Trophoblast cell (in vitro differentiated cells and primary cell): ENCODE measurements at regions not wholly inside any gene's neighbourhood (a gene's known extent, or its start where the extent isn't known, plus 50 kb on each side); places are given as distances from the start of the nearest gene placed in this dataset.

Experiments
- DNase-seq, 2 donors: peaks; one replicate each; pipeline ENCODE4 v3.0.0-alpha.2; 2016
- H2AFZ ChIP-seq: 2 replicates; pipeline ENCODE4 v1.6.1; 2013; ENCODE audit warnings: low read length, moderate library complexity, mild to moderate bottlenecking; ENCODE audit not compliant: insufficient read depth, poor library complexity
- H2AK5ac ChIP-seq: 2 replicates; pipeline ENCODE4 v1.6.1; 2013; ENCODE audit warnings: mild to moderate bottlenecking, low read length
- H2BK120ac ChIP-seq: 2 replicates; pipeline ENCODE4 v1.6.1; 2013; ENCODE audit warnings: low read length, mild to moderate bottlenecking, moderate library complexity; ENCODE audit not compliant: insufficient read depth, poor library complexity
- H2BK12ac ChIP-seq: 2 replicates; pipeline ENCODE4 v1.6.1; 2013; ENCODE audit warnings: mild to moderate bottlenecking, low read length, moderate library complexity
- H2BK5ac ChIP-seq: 2 replicates; pipeline ENCODE4 v1.6.1; 2013; ENCODE audit warnings: low read length, low read depth, moderate library complexity, mild to moderate bottlenecking; ENCODE audit not compliant: poor library complexity
- H3K14ac ChIP-seq: 2 replicates; pipeline ENCODE4 v1.6.1; 2013; ENCODE audit warnings: mild to moderate bottlenecking, low read length
- H3K18ac ChIP-seq: 2 replicates; pipeline ENCODE4 v1.6.1; 2013; ENCODE audit warnings: mild to moderate bottlenecking, low read length
- H3K23ac ChIP-seq: 2 replicates; pipeline ENCODE4 v1.6.1; 2013; ENCODE audit warnings: low read length
- H3K27ac ChIP-seq: 2 replicates; pipeline ENCODE4 v1.5.1; 2013; ENCODE audit warnings: low read depth, mild to moderate bottlenecking, inconsistent platforms, low read length, moderate library complexity
- H3K27me3 ChIP-seq: 2 replicates; pipeline ENCODE4 v1.6.1; 2013; ENCODE audit warnings: inconsistent platforms, mild to moderate bottlenecking, low read length, moderate library complexity; ENCODE audit not compliant: insufficient read depth
- H3K36me3 ChIP-seq, 2 experiments: 1 replicate in 1 of 2; 2 replicates in 1 of 2; pipeline ENCODE4 v1.6.1; 2013; ENCODE audit warnings: low read length in 2 of 2, mild to moderate bottlenecking in 2 of 2, moderate library complexity in 1 of 2; ENCODE audit not compliant: insufficient read depth in 2 of 2, control insufficient read depth in 1 of 2
- H3K4ac ChIP-seq: 2 replicates; pipeline ENCODE4 v1.6.1; 2013; ENCODE audit warnings: low read depth, mild to moderate bottlenecking, low read length, moderate library complexity
- H3K4me1 ChIP-seq, 2 experiments: 1 replicate in 1 of 2; 2 replicates in 1 of 2; pipeline ENCODE4 v1.6.1; 2013; ENCODE audit warnings: low read length in 2 of 2, mild to moderate bottlenecking in 2 of 2, moderate library complexity in 1 of 2; ENCODE audit not compliant: insufficient read depth in 2 of 2, control insufficient read depth in 1 of 2
- H3K4me2 ChIP-seq: 2 replicates; pipeline ENCODE4 v1.6.1; 2013; ENCODE audit warnings: inconsistent platforms, mild to moderate bottlenecking, low read length, moderate library complexity
- H3K4me3 ChIP-seq: 2 replicates; pipeline ENCODE4 v1.5.1; 2013; ENCODE audit warnings: mild to moderate bottlenecking, low read depth, low read length, inconsistent platforms
- H3K79me1 ChIP-seq: one replicate; pipeline ENCODE4 v1.6.1; 2013; ENCODE audit warnings: low read length
- H3K79me2 ChIP-seq: 2 replicates; pipeline ENCODE4 v1.6.1; 2013; ENCODE audit warnings: low read length, mild to moderate bottlenecking; ENCODE audit not compliant: control insufficient read depth, insufficient read depth, poor library complexity
- H3K9ac ChIP-seq: 2 replicates; pipeline ENCODE4 v1.6.1; 2013; ENCODE audit warnings: mild to moderate bottlenecking, low read length
- H3K9me3 ChIP-seq: 2 replicates; pipeline ENCODE4 v1.6.1; 2013; ENCODE audit warnings: low read depth, mild to moderate bottlenecking, control low read depth, inconsistent platforms, low read length; ENCODE audit not compliant: insufficient read depth
- H4K12ac ChIP-seq: 2 replicates; pipeline ENCODE4 v1.6.1; 2013; ENCODE audit warnings: low read depth, mild to moderate bottlenecking, low read length, moderate library complexity
- H4K8ac ChIP-seq: 2 replicates; pipeline ENCODE4 v1.6.1; 2013; ENCODE audit warnings: low read depth, mild to moderate bottlenecking, low read length, moderate library complexity
- H4K91ac ChIP-seq: one replicate; pipeline ENCODE4 v1.6.1; 2013; ENCODE audit warnings: low read depth, mild to moderate bottlenecking, low read length, moderate library complexity
- whole genome bisulfite sequencing: extraction: QIAGEN DNeasy Blood & Tissue Kit; methylation state at CpG from one replicate; pipeline ENCODE4 v1.1.7; 2013; ENCODE audit warnings: missing lambda C conversion rate; ENCODE audit not compliant: insufficient read length, insufficient coverage; ENCODE audit errors: extremely low coverage; 5-methylcytosine and 5-hydroxymethylcytosine counted together

GRCh38 chr7:123259759-123260158 is 60.0 kb upstream of the SLC13A1 start:
- Histone ChIP-seq H3K36me3 (no peaks in the 10 kb centered on the region), H3K9me3 (no peaks in the 10 kb centered on the region), H3K27ac (no peak overlapping the region), H4K12ac (no peak overlapping the region), H3K79me1 (no peaks in the 10 kb centered on the region), H2AK5ac (no peak overlapping the region), H2BK120ac (no peak overlapping the region), H3K27me3 (no peaks in the 10 kb centered on the region), H2BK12ac (no peak overlapping the region), H3K4me1 (no peaks in the 10 kb centered on the region), H2AFZ (no peak overlapping the region), H3K4me3 (no peak overlapping the region), H4K91ac (no peak overlapping the region), H3K4me2 (no peak overlapping the region), H3K4ac (no peak overlapping the region), H3K9ac (no peak overlapping the region), H3K18ac (no peak overlapping the region), H3K14ac (no peak overlapping the region), H3K79me2 (no peaks in the 10 kb centered on the region), H3K23ac (no peak overlapping the region), H2BK5ac (no peak overlapping the region), H4K8ac (no peak overlapping the region)
- no CpG with 5 or more reads among the region's 2 CpGs for WGBS
- DNase-seq, result no peak
